Right lobe of liver (tissue), 4 donors: ENCODE measurements at regions not wholly inside any gene's neighbourhood (a gene's known extent, or its start where the extent isn't known, plus 50 kb on each side); places are given as distances from the start of the nearest gene placed in this dataset.

Source experiments
- POLR2A ChIP-seq: fragments of 450-650 bp; IDR thresholded peaks from one replicate; pipeline ENCODE4 v1.6.1; 2017; ENCODE audit warnings: antibody characterized with exemption, mild to moderate bottlenecking
- TF ChIP-seq, protein P1 (sequence below), 4 donors: fragments of 200-600 bp in 3 of 4; fragments of 450-650 bp in 1 of 4; IDR thresholded peaks; one replicate each; pipeline versions ENCODE4 v1.5.1 to v1.8.0; 2016 to 2022; ENCODE audit warnings: antibody characterized with exemption in 4 of 4, mild to moderate bottlenecking in 2 of 4
- donor health status: DM: no; HTN: no; CAD: no.
- donor health status: DM: no; HTN: no; CAD: no.
- donor health status: DM: no; HTN: yes; CAD: no.

DNA sequence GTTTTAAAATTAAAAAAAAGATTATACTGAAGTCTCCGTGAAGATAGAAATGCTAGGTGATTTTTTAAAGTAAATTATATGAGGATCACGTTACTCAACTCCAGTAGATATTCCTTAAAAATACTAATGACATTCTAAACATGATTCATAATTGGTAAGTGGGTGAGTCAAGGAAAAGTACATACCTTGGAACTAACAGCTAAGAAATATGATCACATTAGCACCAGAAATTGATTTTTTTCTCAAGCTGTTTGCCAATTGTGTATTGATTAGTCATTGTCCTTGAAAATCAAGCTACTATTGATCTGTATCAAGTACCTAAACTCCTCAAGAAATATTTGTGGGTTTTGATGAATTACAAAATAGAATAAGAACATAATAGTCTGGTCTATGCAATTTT, 362.6 kb upstream of the PPP1R2C start:
- TF ChIP-seq, protein P1, sequence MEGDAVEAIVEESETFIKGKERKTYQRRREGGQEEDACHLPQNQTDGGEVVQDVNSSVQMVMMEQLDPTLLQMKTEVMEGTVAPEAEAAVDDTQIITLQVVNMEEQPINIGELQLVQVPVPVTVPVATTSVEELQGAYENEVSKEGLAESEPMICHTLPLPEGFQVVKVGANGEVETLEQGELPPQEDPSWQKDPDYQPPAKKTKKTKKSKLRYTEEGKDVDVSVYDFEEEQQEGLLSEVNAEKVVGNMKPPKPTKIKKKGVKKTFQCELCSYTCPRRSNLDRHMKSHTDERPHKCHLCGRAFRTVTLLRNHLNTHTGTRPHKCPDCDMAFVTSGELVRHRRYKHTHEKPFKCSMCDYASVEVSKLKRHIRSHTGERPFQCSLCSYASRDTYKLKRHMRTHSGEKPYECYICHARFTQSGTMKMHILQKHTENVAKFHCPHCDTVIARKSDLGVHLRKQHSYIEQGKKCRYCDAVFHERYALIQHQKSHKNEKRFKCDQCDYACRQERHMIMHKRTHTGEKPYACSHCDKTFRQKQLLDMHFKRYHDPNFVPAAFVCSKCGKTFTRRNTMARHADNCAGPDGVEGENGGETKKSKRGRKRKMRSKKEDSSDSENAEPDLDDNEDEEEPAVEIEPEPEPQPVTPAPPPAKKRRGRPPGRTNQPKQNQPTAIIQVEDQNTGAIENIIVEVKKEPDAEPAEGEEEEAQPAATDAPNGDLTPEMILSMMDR (IDR thresholded peaks at IDR 0.05) = no peak
- no peak for TF ChIP-seq POLR2A
